DMS79 (cell line): ENCODE measurements at regions not wholly inside any gene's neighbourhood (a gene's known extent, or its start where the extent isn't known, plus 50 kb on each side); places are given as distances from the start of the nearest gene placed in this dataset.

Source experiments
- DNase-seq: peaks from one replicate; lab custom pipeline; 2025; lab: John Stamatoyannopoulos, UW

DNA sequence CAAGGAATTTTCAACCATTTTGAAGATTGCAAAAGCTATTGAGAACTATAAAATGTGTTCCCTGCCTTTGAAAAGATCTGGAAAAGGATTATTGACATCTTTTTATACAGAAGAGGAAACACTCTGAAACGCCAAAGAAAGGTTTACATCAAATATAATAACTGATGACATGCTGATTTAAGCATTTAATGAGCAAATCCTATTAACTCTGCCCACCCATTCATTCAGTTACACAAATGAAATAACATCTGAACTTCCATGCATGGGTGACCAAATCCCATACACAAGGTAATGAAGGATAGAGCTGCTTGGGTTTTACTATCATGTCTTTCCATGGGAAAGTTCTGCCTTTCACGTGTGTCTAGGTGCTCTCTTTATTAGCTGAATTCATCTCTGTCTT is 589.4 kb upstream of the WWC1 start:
- no peak for DNase-seq

DNA sequence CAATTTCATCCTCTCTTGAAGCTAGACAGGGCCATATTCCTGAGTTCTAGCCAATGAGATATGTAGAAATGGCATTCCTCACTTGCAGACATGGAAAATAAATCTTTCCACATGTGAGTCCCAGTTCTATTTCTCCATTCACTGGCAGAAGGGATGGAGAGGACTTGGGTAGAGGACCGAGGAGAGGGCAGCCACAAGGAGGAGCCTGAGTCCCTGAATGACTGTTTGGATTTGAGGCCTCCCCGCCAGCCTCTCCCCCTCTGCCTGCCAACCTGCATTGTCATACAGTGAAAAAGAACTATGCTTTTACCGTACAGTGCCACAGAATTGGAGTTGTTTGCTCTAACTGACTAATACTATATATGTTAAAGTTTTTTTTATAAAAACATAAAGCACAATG is 583.0 kb upstream of the WWC1 start:
- no peak for DNase-seq

DNA sequence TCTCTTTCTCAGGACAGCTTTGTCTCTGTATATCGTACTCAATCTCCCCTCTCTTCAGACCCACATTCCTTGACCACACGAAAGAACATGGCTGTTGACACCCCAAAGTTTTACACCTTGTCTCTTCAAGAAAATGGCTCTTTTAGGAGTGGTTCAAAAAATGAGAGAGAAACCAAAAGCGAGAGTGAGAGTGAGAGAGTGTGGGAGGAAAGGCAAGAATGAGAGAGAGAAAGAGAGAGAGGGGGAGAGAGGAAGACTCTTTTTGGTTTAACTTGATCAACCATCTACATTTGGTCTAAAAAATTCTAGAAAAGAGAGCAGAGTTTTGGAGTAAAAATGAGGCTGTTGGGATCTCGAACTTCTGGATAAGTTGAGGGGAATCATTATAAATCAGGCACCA is 581.8 kb upstream of the WWC1 start:
- DNase-seq = no peak

DNA sequence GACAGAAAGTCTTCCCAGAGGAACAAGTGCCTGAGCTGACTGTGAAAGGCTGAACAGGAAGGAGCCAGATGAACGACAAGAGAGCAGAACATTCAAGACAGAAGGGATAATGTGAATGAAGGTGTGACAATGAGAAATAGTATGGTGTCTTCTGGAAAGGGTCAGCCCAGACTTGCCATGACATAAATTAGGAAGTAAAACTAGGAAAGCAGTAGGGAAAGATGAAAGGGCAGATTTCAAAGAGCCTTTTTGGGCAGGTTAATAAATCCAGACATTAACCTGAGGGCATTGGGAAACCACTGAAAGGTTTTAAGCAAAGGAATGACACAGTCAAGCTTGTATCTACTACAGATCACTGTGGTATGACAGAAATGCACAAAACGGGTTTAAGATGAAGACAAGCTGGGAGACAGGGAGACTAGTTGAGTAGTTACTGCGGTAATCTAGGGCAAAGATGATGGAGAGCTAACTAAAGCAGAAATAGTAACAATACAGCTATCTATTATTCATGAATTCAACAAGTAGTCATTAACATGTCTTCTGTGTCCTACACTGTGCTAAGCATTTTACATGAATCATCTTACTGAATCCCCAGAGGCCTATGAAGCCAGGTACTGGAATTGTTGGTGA is 580.9 kb upstream of the WWC1 start:
- DNase-seq = no peak

DNA sequence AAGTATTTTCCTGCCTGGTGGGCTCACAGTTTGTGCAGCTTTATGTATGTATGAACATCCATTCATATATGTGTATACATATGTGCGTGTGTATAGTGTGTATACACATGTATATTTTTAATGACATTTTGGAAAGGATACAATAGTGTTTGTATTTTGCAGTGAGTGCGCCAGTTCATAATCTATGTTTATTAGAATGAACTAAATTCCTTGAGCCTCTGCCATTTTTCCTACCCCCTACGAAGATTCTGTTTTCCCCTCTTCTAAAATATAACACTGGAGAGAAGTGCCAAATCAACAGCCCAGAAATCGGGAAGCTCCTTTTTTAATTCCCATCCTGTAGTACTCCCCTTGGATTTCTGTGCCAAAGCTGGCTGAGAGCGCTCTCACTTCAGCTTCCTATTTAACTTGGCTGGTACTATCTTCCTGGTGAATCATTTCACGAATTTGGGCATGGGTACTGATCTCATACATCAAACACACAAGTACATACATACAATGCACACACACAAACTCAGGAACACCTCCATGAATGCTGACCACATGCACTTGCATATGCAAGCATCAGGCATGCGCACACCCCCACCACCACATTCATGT is 578.4 kb upstream of the WWC1 start:
- no peak for DNase-seq

DNA sequence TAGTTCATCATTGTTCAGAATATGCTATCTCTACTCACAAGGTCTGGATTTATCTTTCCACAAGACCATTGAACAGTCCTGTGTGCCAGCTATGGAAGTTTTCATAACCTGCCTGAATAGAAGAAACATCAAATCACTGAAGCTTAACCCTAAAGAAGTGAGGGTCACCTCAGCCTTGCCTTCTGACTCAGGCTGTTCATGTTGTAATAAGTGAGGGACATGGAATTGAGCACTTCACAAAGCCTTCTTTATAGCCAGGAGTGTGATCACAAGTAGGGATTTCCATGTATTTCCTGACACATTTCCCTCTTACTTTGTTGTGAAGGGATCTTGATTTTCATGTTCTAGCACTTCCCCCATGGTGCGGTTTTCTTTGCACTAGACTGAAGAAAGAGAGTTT is 577.5 kb upstream of the WWC1 start:
- DNase-seq = no peak

DNA sequence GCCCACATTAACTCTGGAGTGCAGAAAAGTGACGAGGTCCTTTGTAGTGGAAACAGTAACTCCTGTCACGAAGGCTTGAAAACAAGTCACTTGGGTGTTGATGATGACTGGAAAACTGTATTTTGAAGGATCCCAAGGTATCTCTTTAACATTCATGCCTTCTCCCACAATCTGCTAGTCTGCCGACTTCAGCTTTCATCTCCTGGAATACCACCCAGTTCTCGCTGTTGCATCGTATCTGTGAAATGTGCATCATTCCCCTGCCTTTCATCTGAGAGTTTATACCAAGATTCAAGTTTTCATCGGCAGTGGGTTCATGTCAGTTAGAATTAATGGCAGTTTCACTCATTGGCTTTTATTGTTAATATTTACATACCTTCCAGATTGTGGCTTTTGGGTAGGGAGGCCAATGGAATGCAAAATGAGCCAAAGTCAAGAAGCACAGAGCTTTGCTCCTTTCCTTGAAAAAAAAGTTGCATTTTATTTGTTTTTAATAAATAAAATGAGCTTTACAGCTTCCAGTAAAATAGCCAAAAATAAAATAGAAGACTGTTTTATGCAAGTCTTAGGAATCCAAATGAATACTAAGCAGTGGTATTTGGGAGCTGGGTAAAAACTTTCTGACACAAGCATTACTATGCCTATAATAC is 575.2 kb upstream of the WWC1 start:
- DNase-seq = no peak

DNA sequence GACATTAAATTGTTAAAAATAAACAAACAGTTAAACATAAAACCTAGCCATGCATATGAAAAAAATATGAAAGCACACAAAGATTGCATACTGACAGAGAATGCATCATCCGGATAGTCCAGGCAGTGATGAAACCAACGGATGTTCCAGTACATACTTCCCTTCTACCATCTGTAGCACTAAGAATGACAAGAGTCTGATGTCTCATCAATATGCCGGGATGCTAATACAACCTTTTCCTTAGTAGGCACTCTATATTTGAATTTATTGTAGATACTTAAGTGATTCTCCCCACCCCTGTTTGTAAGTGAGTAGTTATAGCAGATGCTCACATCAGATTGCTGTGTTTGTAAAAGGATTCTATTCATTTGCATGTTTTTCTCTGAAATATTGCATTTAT is 571.2 kb upstream of the WWC1 start:
- no peak for DNase-seq

DNA sequence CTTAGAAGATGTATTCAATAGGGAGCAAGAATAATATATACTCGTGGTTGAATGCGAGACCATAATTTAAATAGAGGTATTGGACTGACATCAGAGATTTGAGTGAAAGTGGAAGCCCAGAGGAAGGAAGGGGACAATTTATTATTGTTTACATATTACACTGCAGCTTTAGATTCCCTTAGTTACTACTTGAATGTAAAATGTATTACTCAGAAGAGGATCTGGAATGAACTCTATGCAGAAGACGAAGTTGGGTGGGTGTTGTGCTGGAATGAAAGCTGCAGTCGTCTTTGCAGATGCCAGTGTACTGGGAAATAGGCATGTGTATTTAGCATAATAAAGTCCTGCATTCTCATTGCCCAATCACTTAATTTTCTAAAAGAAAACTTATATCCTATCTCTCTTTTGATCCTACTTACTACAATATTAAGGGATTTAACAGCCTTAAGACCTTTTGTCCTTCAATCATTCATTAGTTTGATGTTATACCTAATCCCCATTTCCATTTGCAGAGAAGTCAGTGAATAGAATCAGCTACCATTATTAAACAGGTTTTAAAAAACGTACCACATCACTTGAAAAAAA is 570.7 kb upstream of the WWC1 start:
- DNase-seq = no peak

DNA sequence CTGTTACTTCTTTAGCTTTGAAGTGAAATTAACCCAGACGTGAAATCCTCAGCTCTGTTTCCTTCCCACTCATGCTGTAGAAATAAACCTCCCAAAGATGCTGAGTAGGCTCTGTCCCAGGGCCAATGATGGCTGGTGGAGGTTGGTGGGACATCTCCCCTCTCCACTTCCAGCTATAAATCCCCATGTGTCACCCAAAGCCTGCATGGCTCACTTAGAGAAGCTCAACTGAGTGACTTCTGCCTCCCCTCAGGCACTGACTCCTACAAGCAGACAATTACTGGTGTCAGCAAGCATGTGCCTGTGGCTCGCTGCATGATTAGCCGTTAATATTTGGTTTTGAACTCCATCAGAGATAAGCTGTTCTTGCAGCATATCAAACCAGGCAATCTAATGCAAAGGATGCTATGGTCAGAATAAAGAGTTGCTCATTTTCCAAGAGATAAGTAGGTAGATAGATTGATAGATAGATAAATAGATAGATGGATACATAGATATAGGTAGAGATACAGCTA is 569.5 kb upstream of the WWC1 start:
- no peak for DNase-seq

DNA sequence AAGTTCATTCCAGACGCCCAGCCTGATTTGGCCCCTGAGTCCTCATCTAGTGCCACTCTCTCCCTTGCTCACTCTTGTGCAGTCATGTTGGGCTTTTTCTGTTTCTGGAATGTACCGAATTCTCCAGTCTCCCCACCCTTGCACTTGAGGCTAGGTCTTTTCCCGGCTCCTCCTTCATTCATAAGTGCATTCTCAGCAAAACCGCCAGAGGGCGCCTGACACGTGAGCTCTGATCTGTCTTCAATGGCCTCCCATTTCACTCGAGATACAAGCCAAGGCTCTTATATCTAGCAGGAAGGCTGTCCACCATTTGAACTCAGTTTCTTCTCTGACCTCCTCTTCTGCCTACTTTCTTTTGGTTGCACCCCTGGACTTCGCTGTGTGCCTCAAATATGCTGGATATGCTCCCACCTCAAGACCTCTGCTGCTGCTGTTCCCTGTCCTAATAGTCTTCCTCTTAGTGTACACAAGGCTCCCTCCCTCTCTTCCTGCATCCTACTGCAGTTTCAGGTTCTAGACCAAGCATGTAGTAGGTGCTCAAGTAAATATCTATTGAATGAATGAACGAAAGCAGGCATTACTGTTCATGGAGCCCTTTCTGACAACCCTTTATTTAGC is 568.1 kb upstream of the WWC1 start:
- no peak for DNase-seq

DNA sequence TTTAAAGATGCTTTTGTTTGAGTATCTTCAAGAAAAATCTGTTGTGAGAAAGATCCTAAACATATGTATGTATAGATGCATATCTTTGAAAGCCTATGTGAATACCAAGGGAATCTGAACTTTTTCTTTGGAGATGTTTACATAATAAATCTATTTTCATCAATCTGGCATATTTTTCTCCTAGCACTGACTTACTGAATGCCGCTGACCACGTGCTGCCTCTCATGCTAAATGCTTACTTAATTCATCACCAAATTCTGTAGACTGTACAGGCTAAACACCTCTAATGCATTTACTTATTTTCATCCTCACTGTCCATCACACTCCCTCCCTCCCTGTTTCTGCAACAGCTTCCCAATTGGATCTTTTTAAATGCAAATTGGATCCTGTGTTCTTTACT is 566.2 kb upstream of the WWC1 start:
- DNase-seq = no peak

DNA sequence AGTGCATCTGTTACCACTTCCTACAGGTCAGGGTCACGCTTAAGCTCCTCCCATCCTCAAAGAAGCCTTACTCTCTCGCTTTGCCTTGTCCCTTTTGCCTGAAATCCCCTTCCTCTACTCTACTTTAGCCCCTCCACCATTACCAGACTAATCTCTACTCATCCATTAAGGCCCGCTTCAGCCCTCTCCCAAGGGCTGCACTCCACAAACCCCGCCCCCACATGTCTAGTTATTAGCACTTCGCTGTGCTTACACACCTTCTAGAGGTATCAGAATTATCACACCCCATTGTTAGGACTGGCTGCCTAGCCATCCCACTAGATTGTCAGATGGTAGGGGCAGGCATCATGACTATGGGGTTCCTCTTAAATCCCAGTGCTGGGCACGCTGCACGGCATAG is 565.7 kb upstream of the WWC1 start:
- no peak for DNase-seq

DNA sequence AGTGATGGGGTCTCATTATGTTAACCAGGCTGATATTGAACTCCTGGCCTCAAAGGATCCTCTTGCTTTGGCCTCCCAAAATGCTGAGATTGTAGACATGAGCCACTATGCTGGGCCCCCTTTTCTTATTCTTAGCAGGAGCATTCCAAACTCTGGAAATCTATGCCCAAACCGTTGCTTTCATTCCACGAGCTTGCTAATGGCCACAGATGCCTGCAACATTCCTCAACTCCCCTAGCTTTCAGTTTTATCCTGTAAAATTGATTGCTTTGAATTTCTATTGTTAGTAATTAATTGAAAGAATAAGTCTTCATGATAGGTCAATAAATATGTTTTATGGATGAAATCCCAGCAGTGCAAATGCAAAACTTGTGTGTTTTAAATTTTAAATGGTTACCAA is 564.8 kb upstream of the WWC1 start:
- no peak for DNase-seq

DNA sequence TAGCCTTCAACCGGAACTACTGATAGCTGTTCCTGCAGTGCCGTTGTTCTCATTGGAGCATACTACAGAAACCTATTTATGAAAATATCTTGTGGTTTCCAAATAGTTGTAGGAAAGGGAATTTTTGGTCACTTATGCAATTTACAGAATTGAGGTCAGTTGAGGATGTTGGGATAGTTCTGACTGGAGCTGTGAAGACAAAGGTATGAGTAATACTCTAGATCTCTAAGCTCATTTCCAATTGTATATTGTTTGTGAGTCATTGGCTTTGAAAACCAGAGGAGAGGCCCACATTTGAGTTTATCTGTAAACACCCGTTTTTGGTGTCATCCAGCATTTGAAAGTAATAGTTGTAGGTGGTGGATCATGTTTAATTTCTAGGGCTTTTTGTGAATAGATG is 561.3 kb upstream of the WWC1 start:
- no peak for DNase-seq

DNA sequence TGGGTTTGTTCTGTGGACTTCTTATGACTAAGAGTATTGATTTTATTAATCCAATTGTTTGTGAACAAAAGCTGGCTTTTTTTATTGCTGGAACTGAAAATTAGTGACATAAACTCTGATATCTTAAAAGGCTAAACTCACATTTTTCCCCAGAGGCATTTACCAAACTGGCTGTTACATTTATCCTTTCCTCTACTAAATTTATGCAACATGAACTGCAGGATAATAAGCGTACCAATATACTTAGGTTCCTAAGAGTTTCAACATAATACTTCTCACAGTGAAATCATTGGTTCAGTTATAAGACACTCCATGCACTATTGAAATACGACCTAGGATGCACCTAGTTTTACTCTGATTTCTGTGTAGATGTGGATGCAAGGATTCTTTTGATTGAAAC is 560.8 kb upstream of the WWC1 start:
- DNase-seq = no peak

DNA sequence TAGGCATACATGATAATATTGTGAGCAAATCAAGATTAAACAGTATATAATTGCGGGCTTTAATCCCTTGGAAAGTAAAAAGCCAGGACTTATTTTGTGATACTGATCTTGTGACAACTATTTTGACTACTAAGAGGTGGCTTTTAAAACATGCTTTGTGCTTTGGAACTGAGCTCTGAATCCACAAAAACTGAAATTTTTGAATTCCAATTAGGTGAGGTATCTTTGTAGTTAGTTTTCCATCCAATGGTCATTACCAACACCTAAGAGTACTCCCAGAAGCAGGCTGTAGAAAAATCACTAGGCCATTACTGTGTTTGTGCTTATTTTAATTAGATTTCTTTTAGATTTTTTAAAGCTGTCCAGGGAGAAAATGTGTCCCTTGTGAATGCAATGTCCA is 559.5 kb upstream of the WWC1 start:
- DNase-seq = no peak

DNA sequence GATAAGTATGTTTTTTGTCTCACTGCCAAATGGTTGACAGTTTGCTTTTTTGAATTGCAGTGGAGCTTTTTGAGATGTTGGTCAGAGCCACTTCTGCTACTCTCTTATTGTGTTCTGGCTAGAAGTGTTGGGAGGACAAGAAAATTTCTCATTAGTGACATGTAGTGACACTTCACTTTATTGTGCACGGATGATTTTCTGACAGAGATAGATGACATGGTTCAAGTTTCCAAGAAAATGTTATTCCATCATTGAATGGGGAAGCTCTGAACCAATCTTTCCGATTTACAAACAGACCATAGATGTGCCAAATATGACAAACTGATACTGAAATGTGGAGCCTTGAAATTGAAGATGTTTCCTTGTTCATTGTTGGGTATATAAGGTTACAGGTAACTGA is 558.9 kb upstream of the WWC1 start:
- DNase-seq = no peak

DNA sequence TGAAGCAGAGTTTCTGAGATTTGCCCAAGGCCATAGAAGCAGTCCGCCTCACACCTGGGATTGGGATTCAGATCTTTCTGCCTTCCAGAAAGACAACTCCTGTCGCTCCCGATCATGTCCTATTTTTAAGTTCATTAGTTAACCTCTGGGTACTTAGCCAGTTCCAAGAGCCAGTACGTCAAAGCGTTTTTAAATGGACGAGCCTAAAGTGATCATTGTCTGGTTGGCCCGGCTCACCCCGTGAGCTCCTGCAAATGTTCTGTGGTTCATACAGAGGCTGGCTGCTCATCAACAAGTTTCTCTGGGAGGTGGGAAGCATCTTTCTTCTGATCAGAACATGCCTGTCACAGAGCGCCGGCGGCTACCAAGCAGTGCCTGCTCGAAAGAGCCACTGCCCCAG is 554.5 kb upstream of the WWC1 start:
- DNase-seq = no peak

DNA sequence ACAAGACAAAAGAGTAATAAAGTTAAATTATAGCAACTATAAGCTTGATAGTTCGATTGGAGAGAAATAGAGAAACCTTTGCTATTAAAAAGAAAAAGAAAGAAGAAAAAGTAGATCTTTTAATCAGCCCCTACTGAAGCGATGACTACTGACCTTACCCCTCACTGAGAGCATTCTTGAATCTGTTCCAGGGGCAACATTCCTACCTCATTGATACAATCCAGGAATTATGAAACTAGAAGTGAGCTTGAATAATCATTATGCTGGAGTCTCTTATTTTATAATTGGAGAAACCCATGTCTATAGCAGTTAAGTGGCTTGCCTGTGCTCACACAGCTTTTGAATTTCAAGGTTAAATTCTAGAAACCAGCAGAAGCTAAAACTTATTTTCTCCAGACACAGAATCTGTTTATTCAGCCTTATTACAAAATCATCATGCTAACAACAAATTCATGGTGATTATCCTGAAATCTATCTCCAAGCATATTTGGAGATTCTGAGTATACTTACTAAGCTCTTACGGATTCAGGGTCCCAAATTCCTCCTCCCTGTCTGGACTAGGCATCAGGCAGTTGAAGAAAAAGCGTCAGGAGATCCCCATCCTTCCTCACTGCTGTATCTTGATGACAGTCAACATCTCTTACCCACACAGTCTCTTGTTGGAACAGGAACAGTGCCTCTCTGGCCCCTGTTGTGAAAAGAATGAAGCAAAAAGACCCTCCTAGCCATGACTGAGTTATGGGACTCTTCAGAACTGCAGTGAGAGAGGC is 547.6 kb upstream of the WWC1 start:
- DNase-seq = no peak

DNA sequence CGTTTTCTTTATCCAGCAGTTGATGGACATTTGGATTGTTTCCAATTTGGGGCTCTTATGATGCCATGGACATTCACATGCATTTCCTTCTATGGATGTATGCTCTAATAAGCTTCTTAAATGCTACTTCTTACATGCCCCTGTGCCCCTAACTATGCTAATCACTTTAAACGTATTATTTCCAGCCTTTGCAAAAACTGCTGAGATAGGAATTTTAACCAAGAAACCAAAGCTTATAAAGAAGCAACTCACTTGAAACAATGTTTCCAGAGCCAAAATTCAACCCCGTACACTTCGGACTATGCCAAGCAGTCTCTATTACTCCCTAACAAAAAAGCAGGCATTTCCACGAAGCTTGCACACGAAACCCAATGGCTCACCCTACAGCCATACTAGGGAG is 545.6 kb upstream of the WWC1 start:
- no peak for DNase-seq

DNA sequence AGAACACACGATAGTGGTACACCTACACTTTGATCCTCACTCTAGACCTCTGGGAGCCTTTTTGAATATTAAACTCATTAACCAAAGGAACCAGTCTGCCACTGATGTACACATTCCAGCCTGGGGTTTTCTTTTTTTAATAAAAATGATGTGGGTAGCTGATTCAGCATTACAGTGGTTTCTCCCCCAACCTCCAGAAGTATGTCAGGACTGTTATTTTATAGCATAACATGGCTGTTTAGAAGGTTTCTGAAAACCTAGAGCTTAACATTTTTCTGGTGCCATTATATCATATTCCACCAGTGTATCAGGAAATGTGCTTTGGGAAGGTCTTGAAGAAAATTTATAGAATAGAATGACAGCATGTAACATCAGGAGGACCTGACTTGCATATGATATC is 540.9 kb upstream of the WWC1 start:
- no peak for DNase-seq
